ENCODE measurements at regions not wholly inside any gene's neighbourhood (a gene's known extent, or its start where the extent isn't known, plus 50 kb on each side); places are given as distances from the start of the nearest gene placed in this dataset.
"Not testable (repeated sequence)": the region's sequence is repeated elsewhere in the genome, so short reads cannot be mapped to it uniquely, and the experiment has no call there.

DNA sequence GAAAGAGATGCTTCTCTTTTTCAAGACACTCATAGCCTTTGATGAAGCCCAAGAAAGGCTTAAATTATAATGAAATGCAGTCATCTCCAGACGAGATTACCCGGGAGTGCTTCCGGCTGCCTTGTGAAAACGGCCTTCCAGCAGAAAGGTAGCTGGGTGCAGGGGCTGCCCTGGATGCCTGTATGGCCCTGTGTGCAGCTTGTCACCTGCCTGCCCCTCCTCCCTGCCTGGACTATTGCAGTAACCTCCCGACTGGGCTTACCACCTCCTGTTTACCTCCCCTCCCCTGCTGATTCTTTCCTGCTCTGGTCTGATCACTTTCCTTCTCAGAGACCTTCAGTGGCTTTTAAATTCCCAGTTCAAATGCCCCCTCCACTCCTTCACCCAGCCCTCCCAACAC is 126.4 kb upstream of the SYT13 start:
- in situ Hi-C loops (cut with MboI; ENCODE audit: low sequenced_read_pairs), result no loop called here

DNA sequence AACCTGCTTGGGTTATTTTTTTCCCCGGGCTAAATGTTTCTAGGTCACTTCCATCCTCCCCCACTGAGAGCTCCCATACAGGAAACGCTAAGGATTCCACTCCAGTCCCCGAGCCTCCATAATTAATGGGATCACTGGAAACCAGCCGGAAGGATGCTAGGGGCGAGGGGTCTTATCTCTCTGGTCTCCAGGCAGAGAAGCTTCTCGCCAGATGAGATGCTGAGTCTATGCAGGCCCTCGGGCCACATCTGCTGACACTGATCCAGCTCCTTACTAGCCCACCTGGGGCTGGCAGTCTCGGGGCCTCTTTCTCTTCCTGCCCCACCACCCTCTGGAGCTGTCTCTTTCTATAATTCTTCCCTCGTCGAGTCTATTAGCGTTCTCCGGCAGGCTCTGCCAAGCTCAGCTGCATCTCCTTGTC is 125.9 kb upstream of the SYT13 start:
- in situ Hi-C loops (cut with MboI; ENCODE audit: low sequenced_read_pairs), result no loop called here

DNA sequence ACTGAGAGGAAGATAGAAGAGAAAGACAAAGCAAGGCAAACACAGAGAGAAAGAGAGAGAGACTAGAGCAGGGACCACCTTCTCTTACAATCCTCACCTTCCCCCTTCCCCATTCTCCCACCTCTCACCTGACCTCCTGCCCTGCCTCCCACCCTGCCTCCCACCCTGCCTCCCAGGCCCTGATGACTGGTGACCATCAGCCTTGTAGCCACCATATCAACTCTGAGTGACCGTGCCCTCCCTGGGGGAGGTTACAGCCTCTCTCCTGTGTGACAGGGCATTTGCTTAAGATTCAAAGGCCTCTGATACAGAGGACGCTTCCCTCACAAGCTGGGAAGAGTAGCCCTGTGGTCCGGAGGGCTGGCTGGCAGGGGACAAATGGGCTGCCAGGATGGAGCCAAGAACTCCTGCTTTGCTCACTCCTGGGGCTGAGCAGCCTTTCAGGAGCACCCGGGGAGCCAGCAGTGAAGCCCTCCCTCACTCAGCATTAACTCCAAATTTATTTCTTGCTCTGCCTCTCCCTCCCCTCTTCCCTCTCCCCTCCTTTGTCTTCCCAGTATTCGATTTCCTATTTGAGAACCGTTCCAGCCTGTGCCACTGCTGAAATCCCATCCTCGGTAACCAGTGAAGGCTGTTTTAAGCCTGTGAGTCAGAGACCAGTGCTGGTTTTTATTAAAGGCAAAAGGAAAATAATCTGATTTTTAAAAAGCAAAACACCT is 125.2 kb upstream of the SYT13 start:
- in situ Hi-C loops (cut with MboI; ENCODE audit: low sequenced_read_pairs), result no loop called here

DNA sequence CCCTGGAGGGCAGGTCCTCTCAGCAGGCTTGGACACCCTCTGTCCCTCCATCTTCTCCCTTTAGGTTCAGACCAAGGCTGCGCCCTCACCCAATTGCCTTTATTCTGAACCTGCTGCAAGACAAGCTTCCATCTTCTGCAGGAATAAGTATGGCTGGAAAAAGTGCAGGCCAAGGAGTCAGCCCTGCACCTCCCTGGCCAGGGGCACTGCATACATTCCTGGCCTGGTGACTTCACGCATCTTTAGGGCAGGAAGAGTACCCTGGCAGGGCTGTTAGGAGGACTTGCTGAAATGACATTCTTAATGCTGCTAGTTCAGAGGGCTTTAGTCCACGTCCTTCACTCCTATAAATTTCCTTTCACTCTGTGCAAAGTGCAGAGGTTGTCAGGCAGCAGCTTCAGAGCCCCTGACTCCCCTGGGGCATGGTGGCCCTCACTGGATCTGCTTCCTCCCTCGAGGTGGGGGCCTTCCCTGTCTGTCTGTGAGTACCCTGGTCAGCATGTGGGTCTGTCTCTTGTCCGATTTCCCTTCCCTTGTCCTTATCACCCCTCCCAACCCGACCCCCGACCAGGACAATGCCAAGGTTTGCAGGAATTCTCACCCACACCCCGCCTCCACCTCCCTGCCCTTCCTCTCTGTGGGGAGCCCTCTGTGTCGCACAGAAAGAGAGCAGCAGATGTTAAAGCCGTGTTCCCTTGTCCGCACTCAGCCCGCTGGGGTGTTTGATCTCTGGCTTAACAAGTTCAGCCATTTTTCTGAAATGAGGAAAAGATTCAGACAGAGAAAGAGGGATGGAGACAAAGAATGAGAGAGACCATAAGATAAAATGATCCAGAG is 124.5 kb upstream of the SYT13 start:
- in situ Hi-C loops (cut with MboI; ENCODE audit: low sequenced_read_pairs), result no loop called here

DNA sequence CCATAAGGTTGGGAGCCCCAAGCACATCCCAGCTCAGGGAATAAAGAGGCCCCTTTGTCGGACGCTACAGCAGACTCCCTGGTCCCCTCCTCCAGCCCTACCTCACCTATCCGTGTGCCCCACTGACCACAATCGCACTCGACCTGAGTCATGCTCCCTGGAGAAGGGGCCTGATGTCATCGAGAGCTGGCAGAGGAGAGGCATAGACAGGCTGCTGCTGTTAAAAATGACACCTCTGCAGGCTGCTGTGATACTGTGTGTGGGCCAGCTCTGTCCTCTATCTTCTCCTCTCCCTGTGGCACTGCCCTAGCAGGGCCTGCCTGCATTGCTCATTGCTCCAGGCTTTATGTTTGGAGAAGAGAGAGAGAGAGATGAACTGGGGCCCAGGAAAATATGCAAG is 123.4 kb upstream of the SYT13 start:
- in situ Hi-C loops (cut with MboI; ENCODE audit: low sequenced_read_pairs), result no loop called here

DNA sequence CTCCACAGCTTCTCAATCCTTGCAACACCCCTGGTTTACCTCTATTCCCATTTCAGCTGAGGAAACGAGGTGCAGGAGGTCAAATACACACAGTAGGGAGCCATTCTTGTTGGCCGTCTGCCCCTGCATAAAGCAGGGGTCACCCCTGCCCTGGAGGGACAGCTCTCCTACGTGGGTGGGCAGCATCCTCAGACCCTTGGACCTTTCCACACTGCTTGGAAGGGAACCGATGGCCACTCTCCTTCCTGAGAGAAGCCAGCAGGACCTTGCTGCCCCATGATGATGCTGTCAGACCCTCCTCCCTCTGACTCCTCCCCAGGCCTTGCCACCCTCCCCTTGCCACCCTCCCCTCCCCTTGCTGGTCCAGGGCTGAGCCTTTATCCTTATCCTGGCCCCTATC is 121.1 kb upstream of the SYT13 start:
- in situ Hi-C loops (cut with MboI; ENCODE audit: low sequenced_read_pairs), result no loop called here

DNA sequence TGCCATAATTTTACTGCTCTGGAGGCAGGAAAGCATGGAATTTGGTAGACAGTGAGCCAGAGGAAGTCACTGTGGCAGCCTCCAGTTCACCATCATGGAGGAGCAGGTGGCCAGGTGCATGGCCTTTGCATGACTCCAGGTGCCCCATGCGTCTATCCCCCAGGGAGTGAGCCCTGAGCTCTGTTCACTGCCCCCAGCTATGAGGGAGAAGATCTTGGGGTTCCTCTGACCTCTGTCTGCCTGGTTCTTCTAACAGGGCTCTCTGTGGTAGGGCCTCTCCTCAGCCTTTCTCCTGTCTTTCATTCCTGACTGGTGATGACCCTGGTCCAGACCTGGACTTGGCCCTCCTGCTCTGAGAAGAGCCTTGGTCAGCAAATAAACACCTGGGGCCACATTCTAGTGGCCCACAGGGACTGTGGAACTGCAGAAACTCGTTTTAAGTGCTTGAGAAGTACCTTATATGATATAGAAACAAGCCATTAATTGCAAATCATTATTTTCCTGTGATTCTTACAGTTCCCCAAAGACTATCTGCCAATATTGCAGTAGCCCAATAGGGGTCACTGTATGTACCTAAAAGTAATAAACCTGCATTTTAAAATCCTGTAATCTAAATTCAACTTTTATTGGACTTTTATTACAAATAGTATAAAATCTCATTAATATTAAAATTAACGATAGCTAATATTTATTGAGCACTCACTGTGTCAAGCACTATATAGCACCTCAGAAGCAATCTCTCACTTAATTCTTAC is 120.0 kb upstream of the SYT13 start:
- in situ Hi-C loops (cut with MboI; ENCODE audit: low sequenced_read_pairs), result no loop called here

DNA sequence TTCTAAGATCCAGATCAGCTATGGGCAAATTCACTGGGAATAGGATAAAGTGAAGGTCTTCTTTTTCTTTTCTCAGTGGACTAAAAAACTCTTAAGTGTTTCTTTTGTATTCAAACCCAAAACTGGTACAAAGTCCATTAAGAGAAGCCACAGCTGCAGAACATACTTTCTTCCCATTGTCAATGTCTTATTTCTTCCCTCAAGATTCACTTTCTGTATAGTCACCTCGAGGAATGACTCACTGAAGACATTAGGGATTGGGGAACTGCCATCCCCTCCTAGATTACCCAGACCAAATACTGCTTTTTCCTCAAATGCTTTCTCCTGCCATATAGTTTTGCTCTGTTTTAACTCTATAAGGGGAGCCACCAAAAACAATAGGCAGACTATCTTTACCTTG is 117.4 kb upstream of the SYT13 start:
- in situ Hi-C loops (cut with MboI; ENCODE audit: low sequenced_read_pairs), result not testable (repeated sequence)

DNA sequence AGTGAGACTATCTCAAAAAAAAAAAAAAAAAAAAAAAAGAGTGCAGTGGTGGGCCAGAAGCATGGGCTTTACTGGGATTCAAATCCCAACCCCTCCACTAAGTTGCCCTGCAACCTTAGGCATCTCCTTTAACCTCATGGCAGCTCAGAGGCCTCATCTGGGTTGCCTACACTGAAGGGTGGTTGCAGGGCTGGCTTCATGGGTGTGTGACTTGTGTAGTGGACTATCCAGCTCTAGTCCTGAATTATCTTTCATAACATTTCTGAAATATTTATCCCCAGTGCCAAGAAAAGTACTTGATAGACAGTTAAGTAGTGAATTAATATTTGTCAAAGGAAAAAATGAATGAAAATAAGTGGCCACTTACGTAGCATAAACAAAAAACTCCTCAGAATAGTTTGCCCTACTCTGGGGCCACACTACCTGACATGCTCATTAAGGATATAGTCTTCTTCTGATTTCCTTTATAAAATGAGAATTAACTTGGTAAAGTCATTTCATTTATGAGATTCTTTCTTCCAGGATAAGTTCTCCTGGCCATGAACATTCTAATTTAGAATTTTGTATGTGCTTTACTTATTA is 116.0 kb upstream of the SYT13 start:
- in situ Hi-C loops (cut with MboI; ENCODE audit: low sequenced_read_pairs), result no loop called here

DNA sequence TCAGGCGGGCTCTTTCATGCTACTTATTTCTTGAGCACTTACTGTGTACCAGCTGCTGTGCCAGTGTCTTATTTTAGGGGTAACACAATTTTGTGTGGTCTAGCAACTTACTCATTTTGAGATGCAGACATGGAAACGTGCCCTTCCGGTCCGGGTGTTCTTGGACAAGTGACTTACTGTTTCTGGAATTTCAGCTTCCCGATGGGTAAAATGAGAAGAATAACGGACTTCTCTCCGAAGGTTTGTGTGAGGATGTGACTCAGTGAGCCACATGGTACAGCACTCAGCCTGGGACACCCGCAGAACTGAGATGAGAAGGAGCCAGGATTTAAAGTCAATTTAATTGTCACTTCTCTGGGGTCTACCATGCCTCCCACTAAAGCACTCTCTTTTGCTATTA is 114.5 kb upstream of the SYT13 start:
- in situ Hi-C loops (cut with MboI; ENCODE audit: low sequenced_read_pairs), result no loop called here

DNA sequence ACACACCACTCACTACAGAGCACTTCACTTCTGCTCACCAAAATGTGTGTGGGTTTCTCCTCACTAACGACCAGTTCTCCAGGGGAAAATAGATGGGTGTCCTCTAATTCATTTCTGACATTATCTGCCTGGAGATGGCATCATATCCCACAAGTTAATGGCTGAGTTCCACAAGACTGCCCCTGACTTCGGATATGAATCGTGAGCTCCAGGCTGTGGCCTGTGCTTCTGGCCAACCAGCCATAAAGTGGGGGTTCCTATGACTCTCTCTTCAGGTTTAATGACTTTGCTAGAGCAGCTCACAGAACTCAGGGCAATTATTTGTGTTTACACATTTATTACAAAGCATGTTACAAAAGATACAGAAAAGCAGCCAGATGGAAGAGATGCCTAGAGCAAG is 113.0 kb upstream of the SYT13 start:
- in situ Hi-C loops (cut with MboI; ENCODE audit: low sequenced_read_pairs), result no loop called here

DNA sequence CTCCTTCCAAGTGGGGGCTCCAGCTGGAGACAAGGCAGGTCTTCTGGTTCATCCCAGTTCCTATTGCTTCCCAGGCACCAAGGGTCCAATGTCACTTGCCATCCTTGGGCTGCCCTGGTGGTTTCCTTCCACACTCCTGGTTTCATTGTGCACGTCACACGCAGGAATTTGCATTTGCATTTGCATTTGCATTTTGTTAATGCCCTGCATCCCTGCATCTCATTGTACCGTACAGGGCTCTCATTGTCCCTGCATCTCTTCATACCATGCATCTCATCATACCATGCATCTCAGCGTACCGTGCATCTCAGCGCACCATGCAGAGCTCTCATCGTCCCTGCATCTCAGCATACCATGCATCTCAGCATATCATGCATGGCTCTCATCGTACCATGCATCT is 112.2 kb upstream of the SYT13 start:
- in situ Hi-C loops (cut with MboI; ENCODE audit: low sequenced_read_pairs), result no loop called here

DNA sequence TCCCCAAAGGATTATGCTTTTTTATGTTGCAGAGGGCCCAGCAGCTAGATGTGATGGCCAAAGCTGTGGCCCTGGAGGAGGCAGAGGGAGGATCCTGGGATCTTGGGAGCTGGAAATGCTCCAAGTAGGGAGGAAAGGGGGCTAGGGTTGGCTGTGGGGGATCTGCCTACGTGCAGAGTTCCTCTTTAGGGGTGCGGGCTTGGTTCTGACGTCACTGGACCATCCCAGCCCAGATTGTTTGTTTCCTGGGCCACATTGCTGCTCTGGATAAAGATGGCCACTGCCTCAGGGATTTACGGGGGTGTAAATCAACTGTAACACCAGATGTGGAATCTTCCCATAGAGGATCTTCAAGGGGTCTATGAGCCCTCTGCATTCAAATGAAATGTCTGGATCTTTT is 110.3 kb upstream of the SYT13 start:
- in situ Hi-C loops (cut with MboI; ENCODE audit: low sequenced_read_pairs), result no loop called here

DNA sequence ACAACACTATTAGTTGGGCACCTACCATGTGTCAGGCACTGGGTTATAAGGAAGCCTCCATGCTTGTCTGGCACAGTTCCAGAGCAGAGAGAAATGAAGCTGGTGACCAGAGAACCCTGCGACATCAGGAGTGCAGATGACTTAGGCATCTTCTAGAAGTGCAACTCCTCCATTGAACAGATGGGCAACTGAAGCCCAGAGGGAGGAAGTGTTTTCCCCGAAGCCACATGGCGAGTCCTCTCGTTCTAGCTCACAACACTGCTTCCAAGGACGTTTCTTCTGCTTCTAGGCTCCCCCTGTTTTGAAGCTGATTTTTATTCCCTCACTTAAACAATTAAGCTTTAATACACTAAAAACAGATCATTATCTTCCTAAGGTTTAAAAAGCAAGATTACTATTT is 109.8 kb upstream of the SYT13 start:
- in situ Hi-C loops (cut with MboI; ENCODE audit: low sequenced_read_pairs), result no loop called here

DNA sequence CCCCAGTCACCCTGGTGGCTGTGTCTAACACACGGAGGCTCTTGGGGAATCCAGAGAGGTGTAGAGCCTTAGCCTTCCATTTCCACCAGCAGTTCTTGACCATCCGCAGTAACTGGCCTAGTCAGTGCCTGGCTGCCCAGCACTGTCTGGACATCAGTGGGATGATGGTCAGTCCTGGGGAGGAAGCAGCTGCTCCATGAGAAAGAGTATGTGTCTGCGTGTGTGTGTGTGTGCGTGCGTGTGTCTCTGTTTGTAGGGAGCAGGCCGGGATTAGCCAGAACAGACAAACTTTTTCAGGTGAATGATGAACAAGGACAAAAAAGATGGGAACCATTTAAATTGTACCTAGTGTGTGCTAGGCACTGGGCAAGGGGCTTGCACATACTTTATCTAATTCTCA is 109.3 kb upstream of the SYT13 start:
- in situ Hi-C loops (cut with MboI; ENCODE audit: low sequenced_read_pairs), result no loop called here

DNA sequence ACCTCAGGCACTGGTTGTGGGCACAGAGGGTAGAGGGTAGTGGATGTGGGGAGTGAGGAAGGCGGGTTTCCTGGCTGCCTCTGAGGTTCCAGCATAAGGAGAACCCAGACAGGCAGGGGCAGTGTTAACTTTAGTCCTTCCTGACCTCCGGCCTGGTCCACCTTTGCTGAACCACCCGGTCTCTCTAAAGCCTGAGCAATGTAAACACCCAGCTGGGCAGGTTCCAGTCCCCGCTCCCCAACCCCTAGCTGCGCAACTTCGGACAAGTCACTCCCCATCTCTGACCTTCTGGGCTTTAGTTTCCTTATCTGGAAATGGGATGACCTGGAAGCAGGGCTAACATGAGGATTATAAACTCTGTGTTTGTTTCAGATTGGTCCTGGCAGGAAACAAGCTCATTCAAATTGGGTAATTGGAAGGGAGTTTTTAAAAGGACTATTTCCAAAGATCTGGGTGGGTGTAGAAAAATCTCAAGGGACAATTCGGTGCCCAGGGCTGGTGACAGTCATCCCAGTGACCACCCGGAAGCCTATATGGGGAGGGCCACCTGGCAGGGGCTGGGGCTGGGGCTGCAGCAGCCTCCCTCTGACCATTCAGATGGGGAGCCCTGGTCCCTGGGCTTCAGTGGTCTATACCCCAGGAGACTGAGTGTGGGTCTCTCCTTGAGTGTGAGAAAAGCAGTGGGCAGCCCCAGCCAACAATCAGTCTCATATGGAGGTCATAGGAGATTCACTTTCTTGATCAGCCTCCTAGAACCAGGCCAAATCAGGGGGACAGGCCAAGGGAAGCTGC is 108.3 kb upstream of the SYT13 start:
- in situ Hi-C loops (cut with MboI; ENCODE audit: low sequenced_read_pairs), result no loop called here

DNA sequence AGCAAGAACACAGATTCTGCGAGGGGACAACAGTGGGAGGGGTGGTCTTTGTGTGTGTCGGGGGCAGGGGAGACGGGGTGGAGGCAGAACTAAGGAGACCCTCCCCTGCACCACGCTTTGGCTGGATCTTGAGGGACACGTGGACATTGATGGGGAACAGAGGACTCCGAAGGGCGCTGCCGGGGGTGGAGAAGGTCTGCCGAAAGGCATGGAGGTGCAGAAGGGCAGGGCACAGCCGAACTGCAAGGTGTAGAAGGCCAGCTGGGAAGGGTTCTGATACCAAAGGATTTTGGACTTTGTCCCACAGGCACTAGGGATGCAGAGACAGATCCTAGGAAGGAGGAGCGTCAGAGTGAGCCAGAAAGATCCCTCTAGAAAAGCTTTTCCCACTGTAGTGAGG is 107.7 kb upstream of the SYT13 start:
- in situ Hi-C loops (cut with MboI; ENCODE audit: low sequenced_read_pairs), result no loop called here

DNA sequence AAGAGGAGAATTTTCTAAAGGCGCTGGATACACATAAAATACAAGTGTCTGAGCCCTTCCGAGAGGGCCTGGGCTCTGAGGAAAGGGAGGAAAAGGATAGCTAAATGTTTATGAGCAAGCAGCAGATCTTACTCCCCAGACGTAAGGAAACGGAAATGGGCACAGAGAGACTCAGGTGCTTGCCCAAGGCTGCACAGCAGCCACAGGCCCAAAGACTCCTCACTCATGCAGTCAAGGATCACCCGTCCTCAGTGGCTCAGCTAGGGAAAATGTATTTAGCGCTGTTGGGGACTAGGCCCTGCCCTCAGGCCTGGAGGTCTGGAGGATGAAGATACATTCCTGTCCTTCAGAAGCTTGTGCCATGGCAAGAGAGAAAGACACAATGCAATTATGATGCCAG is 107.2 kb upstream of the SYT13 start:
- in situ Hi-C loops (cut with MboI; ENCODE audit: low sequenced_read_pairs), result no loop called here

DNA sequence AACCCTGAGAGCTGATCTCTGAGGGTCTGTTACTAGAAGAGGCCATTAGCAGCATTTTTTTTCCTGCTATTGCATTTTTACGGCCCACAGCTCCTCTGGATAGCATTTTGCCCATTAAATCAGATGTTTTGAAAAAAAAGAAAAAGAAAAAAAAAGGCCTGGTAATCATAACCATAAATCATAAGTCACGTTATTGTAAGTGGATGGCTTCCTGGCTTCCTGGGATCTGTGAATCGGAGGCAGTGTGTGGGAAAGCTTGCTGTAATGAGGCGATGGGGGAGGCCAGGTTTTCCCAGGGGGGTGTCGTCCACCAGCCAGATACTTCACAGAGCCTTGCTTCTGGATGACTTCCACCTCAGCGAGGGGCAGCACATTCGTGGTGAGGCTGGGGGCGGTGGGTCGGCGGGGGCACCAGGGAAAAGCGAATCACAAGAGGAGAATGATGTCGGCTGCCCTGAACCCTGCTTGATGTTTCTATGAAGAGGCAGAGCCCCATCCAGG is 106.5 kb upstream of the SYT13 start:
- in situ Hi-C loops (cut with MboI; ENCODE audit: low sequenced_read_pairs), result no loop called here

DNA sequence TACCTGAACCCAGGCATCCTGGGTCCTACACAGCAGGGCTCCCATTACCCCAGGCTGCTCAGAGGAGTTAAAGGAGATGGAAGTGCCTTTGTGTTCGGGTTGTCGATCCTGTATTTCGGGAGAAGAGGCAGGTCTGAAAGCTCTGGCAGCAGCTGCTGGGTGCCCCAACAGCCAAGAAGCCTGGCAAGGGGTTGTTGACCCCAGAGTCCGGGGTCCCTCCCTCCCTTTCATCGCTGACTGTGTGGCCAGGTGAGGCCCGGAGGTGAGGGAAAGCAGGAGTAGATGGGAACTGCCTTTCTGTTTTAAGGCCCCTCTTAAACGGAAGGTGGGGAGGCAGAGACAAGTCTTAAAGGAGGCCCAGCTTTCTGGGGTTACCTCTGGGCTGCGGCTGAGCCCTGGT is 106.0 kb upstream of the SYT13 start:
- in situ Hi-C loops (cut with MboI; ENCODE audit: low sequenced_read_pairs), result no loop called here

Data from HL-60/S4 treated with phorbol 12-myristate 13-acetate at 8.2 ng/mL for 4 days and 3 days (cell line).